Colonic mucosa (tissue), 4 donors: ENCODE measurements at regions not wholly inside any gene's neighbourhood (a gene's known extent, or its start where the extent isn't known, plus 50 kb on each side); places are given as distances from the start of the nearest gene placed in this dataset.

Experiments
- DNase-seq: peaks from one replicate; pipeline ENCODE4 v3.0.0-alpha.2; 2020
- H3K27ac ChIP-seq: fragments of 200-600 bp; one replicate; pipeline ENCODE4 v1.8.0; 2021
- H3K27me3 ChIP-seq: fragments of 200-600 bp; one replicate; pipeline ENCODE4 v1.8.0; 2021
- H3K36me3 ChIP-seq: fragments of 200-600 bp; one replicate; pipeline ENCODE4 v1.8.0; 2021
- H3K4me1 ChIP-seq: fragments of 200-600 bp; one replicate; pipeline ENCODE4 v1.8.0; 2021; ENCODE audit warnings: mild to moderate bottlenecking
- H3K4me3 ChIP-seq: fragments of 200-600 bp; one replicate; pipeline ENCODE4 v1.8.0; 2021
- H3K9ac ChIP-seq, 2 donors: one replicate each; pipeline ENCODE4 v1.7.0; 2013; ENCODE audit warnings: control low read depth in 2 of 2, low read depth in 2 of 2, low read length in 2 of 2
- H3K9me3 ChIP-seq: fragments of 200-600 bp; one replicate; pipeline ENCODE4 v1.8.0; 2021
- intact Hi-C: fragments of 100-400 bp; cut with DNase I; formaldehyde crosslinking; loops from one replicate; pipeline ENCODE4 v1.14.1; 2022
- TF ChIP-seq, protein P1 (sequence below): fragments of 200-600 bp; IDR thresholded peaks from one replicate; pipeline ENCODE4 v1.8.0; 2022; ENCODE audit warnings: antibody characterized with exemption, mild to moderate bottlenecking
- donor health status: healthy.
- donor health status: DM: no; HTN: no; CAD: no.
- donor health status: DM: no; HTN: no; CAD: no.

DNA sequence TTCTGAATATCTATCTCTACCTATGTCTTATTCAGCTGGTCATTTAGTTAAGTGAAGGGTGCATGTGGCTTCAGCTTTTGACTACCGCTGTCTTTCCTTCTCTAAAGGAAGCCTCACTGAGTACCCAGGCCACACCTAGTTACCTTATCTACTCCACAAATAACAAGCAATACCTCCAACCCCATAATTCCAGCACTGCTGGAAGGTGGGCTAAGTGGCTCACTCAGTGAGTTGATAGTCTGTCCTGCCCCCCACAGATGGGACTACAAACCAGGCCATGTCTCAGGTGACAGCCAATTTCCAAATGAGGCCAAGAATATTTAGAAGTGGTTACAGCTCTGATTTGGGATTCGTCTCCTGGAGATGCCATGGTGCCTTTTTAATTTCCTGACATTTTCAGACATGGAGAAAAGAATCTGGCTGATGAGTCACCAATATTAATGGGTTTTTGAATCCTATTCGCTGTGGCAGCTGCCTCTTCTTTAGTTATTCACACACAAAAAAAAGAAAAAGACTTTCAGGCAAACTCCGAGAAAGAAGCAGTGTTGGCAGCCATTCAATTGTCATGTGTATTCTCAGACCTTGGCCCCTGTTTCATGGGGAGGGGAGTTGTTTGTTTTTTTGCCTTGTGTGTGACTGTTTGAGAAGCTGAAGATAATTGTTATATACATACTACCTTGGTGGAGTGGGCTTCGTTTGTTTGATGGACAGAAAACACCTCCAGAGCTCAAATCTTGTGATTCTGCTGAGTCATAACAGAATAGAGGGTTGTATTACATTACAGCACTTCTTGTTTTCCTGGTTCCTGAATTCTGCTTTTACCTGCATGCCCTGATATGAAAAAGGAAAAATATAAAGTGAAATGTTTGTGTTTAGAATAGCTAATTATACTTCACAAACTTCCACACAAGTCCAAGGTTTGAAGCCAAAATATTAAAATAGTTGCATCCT lies 64.2 kb downstream of the SCG2 start:
- TF ChIP-seq, protein P1, sequence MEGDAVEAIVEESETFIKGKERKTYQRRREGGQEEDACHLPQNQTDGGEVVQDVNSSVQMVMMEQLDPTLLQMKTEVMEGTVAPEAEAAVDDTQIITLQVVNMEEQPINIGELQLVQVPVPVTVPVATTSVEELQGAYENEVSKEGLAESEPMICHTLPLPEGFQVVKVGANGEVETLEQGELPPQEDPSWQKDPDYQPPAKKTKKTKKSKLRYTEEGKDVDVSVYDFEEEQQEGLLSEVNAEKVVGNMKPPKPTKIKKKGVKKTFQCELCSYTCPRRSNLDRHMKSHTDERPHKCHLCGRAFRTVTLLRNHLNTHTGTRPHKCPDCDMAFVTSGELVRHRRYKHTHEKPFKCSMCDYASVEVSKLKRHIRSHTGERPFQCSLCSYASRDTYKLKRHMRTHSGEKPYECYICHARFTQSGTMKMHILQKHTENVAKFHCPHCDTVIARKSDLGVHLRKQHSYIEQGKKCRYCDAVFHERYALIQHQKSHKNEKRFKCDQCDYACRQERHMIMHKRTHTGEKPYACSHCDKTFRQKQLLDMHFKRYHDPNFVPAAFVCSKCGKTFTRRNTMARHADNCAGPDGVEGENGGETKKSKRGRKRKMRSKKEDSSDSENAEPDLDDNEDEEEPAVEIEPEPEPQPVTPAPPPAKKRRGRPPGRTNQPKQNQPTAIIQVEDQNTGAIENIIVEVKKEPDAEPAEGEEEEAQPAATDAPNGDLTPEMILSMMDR, result no peak
- Histone ChIP-seq H3K36me3 (no peaks in the 10 kb centered on the region), H3K4me1 (no peaks in the 10 kb centered on the region), H3K4me3 (no peak overlapping the region), H3K27ac (no peak overlapping the region), H3K27me3 (no peaks in the 10 kb centered on the region), H3K9me3 (no peaks in the 10 kb centered on the region), H3K9ac (no peak overlapping the region)
- intact Hi-C loops, result no loop called here
- DNase-seq, result no peak

DNA sequence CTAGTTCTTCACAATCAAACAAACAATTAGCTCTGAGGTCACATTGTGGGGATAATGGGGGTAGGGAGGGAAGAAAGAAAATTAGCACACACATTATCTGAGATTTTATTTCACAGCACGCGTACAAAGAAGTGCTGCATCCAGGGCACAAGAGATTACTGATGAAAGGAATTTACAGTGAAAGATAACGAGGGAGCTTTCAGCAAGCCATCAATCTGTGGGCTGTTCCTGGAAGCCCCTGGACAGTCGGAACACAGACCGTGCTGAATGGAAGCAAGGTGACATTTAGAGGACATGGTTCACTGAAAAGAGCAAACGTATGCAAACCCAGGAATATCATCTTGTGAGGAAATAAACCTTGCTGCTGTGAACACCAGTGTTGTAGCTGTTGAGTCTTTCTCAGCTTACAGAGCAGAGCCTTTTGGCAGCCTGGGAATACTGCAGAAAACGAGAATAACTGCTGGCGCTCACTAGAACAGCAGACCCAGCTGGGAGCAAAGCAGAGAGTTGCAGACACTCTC lies 63.2 kb downstream of the SCG2 start:
- intact Hi-C loops, result no loop called here

DNA sequence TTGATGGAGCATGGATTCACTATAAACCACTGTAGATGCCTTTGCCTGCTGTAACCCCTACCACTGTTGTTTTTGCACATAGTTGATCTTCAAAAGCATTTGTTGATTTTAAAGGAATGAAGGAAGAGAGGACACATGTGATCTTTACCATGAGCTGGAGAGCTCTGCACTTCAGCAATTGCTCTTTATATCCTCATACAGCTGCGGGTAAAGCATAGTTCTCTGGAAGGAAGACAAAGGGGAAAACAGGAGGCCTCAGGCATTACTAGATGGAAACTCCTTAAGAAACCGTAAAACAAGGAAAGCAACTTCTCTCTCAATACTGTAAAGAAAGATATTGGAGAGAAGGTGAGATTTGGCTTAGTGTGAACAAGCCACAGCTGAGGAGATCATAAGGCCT lies 60.6 kb downstream of the SCG2 start:
- H3K9me3 ChIP-seq, result no peaks in the 10 kb centered on the region
- intact Hi-C loops, result no loop called here
- H3K4me1 ChIP-seq, result no peaks in the 10 kb centered on the region
- TF ChIP-seq, protein P1, result no peak
- DNase-seq, result no peak
- no peak overlapping the region for H3K27ac ChIP-seq
- H3K27me3 ChIP-seq, result no peaks in the 10 kb centered on the region
- no peak overlapping the region for H3K9ac ChIP-seq
- no peak overlapping the region for H3K4me3 ChIP-seq
- no peaks in the 10 kb centered on the region for H3K36me3 ChIP-seq

More for the DNA sequence above, 63.2 kb downstream of the SCG2 start:
- Histone ChIP-seq H3K4me1 (no peaks in the 10 kb centered on the region), H3K27me3 (no peaks in the 10 kb centered on the region), H3K9me3 (no peaks in the 10 kb centered on the region), H3K4me3 (no peak overlapping the region), H3K36me3 (no peaks in the 10 kb centered on the region), H3K9ac (no peak overlapping the region), H3K27ac (no peak overlapping the region)
- TF ChIP-seq, protein P1, result no peak
- no peak for DNase-seq

DNA sequence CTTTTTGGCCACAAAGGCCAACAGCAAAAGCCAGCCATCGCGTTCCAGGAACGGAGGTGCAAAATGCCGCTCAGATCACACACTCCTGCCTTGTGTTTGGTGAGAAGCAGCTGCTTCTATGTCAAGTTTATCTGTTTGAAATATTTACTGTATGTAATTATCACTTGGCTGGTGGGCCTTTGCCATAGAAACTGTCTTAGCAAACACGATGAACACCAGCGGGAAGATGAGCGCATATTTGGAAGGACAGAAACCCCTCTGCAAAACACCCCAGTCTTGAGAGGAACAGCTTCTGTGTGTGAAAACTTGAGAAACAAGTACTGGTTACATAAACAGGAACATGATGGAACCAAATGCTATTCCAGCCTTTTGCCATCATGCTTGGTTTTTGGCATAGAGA lies 59.7 kb downstream of the SCG2 start:
- Histone ChIP-seq H3K36me3 (no peaks in the 10 kb centered on the region), H3K9me3 (no peaks in the 10 kb centered on the region), H3K9ac (no peak overlapping the region), H3K27ac (no peak overlapping the region), H3K27me3 (no peaks in the 10 kb centered on the region), H3K4me1 (no peaks in the 10 kb centered on the region), H3K4me3 (no peak overlapping the region)
- intact Hi-C loops, result no loop called here
- TF ChIP-seq, protein P1, result no peak
- no peak for DNase-seq

DNA sequence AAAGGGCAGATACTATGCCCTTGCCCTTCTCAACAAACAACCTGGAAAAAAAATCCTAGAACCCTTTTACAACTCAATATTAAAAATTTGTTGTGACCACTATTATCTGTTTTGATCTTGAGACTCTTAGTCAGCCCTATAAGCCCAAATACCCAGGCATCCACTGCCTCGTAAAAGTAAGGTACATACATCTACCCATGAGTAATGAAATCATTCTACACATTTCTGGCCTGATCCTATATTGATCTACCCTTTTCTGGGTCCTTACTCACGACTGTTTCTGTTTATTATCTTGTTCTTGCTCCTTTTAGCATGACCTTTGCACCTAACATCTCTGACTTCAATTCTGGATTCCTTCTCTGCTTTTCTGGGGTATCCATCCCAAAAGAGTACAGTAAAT lies 56.8 kb downstream of the SCG2 start:
- no peaks in the 10 kb centered on the region for H3K9me3 ChIP-seq
- H3K9ac ChIP-seq, result no peak overlapping the region
- no peaks in the 10 kb centered on the region for H3K27me3 ChIP-seq
- no peaks in the 10 kb centered on the region for H3K36me3 ChIP-seq
- TF ChIP-seq, protein P1, result no peak
- intact Hi-C loops, result no loop called here
- DNase-seq, result no peak
- H3K4me3 ChIP-seq, result no peak overlapping the region
- no peak overlapping the region for H3K27ac ChIP-seq
- no peaks in the 10 kb centered on the region for H3K4me1 ChIP-seq
